Osteoblast (primary cell): ENCODE measurements at regions not wholly inside any gene's neighbourhood (a gene's known extent, or its start where the extent isn't known, plus 50 kb on each side); places are given as distances from the start of the nearest gene placed in this dataset.

Experiments used
- DNase-seq: peaks from one replicate; pipeline ENCODE4 v3.0.0; 2011; ENCODE audit warnings: low spot score, mixed read lengths; ENCODE audit not compliant: insufficient read length; ENCODE audit errors: missing footprints
- H2AFZ ChIP-seq: 2 replicates; pipeline ENCODE4 v1.6.0; 2011; ENCODE audit warnings: mild to moderate bottlenecking, low read length
- H3K27ac ChIP-seq: 2 replicates; pipeline ENCODE4 v1.5.1; 2011; ENCODE audit warnings: mild to moderate bottlenecking, low read depth, low read length, moderate library complexity
- H3K27me3 ChIP-seq: 2 replicates; pipeline ENCODE4 v1.6.0; 2012; ENCODE audit warnings: mild to moderate bottlenecking, control low read depth, inconsistent platforms, low read length, moderate library complexity; ENCODE audit not compliant: insufficient read depth
- H3K36me3 ChIP-seq: 2 replicates; pipeline ENCODE4 v1.5.1; 2011; ENCODE audit warnings: mild to moderate bottlenecking, low read length, control low read depth, moderate library complexity; ENCODE audit not compliant: insufficient read depth
- H3K4me1 ChIP-seq: 2 replicates; pipeline ENCODE4 v1.5.1; 2011; ENCODE audit warnings: mild to moderate bottlenecking, low read length, control low read depth, moderate library complexity; ENCODE audit not compliant: insufficient read depth
- H3K4me2 ChIP-seq: 2 replicates; pipeline ENCODE4 v1.6.0; 2011; ENCODE audit warnings: mild to moderate bottlenecking, low read length; ENCODE audit not compliant: insufficient read depth
- H3K4me3 ChIP-seq: fragments of 200-600 bp; sonication (generic); 3 replicates; pipeline ENCODE4 v1.5.1; 2012; ENCODE audit warnings: mild to moderate bottlenecking, low read length, inconsistent platforms; ENCODE audit not compliant: insufficient read depth
- H3K79me2 ChIP-seq: 2 replicates; pipeline ENCODE4 v1.6.0; 2012; ENCODE audit warnings: mild to moderate bottlenecking, low read length, control low read depth, inconsistent platforms; ENCODE audit not compliant: insufficient read depth
- H3K9me3 ChIP-seq: 2 replicates; pipeline ENCODE4 v1.5.1; 2011; ENCODE audit warnings: low read depth, low read length, control low read depth
- H4K20me1 ChIP-seq: 2 replicates; pipeline ENCODE4 v1.6.0; 2012; ENCODE audit warnings: mild to moderate bottlenecking, low read length, control low read depth; ENCODE audit not compliant: insufficient read depth
- CTCF ChIP-seq: IDR thresholded peaks from 2 replicates; pipeline ENCODE4 v1.5.1; 2011; ENCODE audit warnings: mild to moderate bottlenecking, low read depth, low read length, moderate library complexity; ENCODE audit errors: extremely low read depth

GRCh38 chr2:5911718-5912117 lies 219.5 kb downstream of the SOX11 start:
- no peaks in the 10 kb centered on the region for H4K20me1 ChIP-seq
- H3K79me2 ChIP-seq = no peaks in the 10 kb centered on the region
- H3K36me3 ChIP-seq = no peaks in the 10 kb centered on the region
- no peak for TF ChIP-seq CTCF
- no peaks in the 10 kb centered on the region for H3K4me1 ChIP-seq
- H2AFZ ChIP-seq = no peak overlapping the region
- DNase-seq = no peak
- H3K4me2 ChIP-seq = no peak overlapping the region
- no peak overlapping the region for H3K27ac ChIP-seq
- no peaks in the 10 kb centered on the region for H3K27me3 ChIP-seq
- H3K9me3 ChIP-seq = no peaks in the 10 kb centered on the region
- no peak overlapping the region for H3K4me3 ChIP-seq

- no peak for TF ChIP-seq CTCF
- no peaks in the 10 kb centered on the region for H3K4me1 ChIP-seq
- DNase-seq = no peak
- no peaks in the 10 kb centered on the region for H3K79me2 ChIP-seq
- H4K20me1 ChIP-seq = no peaks in the 10 kb centered on the region
- no peak overlapping the region for H2AFZ ChIP-seq
- H3K4me3 ChIP-seq = no peak overlapping the region
- H3K36me3 ChIP-seq = no peaks in the 10 kb centered on the region
- H3K27me3 ChIP-seq = no peaks in the 10 kb centered on the region
- no peak overlapping the region for H3K27ac ChIP-seq
- H3K4me2 ChIP-seq = no peak overlapping the region
- no peaks in the 10 kb centered on the region for H3K9me3 ChIP-seq
Observed at GRCh38 chr2:5913711-5914395, 221.7 kb downstream of the SOX11 start.

GRCh38 chr2:5914811-5915611 lies 222.8 kb downstream of the SOX11 start:
- no peak overlapping the region for H3K27ac ChIP-seq

More at GRCh38 chr2:5914811-5915611, 222.8 kb downstream of the SOX11 start:
- no peak for DNase-seq
- H3K9me3 ChIP-seq = no peaks in the 10 kb centered on the region
- H3K4me1 ChIP-seq = no peaks in the 10 kb centered on the region
- TF ChIP-seq CTCF = no peak
- no peak overlapping the region for H3K4me2 ChIP-seq
- H4K20me1 ChIP-seq = no peaks in the 10 kb centered on the region
- no peaks in the 10 kb centered on the region for H3K79me2 ChIP-seq
- no peaks in the 10 kb centered on the region for H3K27me3 ChIP-seq
- no peak overlapping the region for H3K4me3 ChIP-seq
- H3K36me3 ChIP-seq = no peaks in the 10 kb centered on the region
- no peak overlapping the region for H2AFZ ChIP-seq
